ENCODE measurements at regions not wholly inside any gene's neighbourhood (a gene's known extent, or its start where the extent isn't known, plus 50 kb on each side); places are given as distances from the start of the nearest gene placed in this dataset.

DNA sequence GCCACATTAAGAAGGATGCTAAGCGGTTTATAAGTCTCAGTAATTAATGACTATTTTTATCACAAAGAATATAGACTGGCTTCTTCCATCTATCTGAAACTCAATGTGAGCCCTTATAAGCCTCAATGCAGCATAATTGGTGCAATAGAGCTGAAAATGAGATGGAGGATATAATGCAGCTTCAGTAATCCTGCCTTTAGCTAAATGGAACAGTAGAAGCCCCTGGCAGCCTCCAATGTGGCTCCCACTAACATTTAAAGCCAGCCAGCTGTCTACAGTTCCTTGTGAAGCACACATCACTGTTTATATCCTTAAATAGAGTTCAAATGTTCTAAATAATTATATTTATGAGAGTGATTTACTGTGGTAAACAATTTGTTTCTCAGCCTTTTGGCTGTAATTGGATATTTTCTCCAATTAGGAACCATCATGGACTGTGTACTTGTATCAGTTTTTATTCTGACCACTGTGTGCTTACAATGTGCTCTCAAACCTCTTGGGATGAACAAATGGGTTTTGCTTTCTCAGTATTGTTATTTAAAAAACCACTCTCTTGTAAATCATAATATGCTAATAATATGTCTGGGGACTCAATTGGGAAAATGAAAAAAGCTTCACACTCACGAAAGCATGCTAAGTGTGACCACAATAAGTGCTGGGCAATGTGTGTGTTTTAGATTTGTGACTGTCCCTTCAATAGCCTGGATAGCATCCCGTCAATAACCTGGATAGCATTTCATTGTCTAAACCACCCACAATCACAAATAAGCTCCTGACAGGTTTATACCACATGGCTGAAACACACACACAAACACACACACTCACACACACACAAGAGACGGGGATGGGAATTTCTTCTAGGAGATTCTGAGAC is 366.6 kb downstream of the GBE1 start:
- TF ChIP-seq CTCF (IDR thresholded peaks at IDR 0.05) (no peak), POLR2A (IDR thresholded peaks at IDR 0.05) (no peak)

Measured in esophagus squamous epithelium (tissue), 4 donors.